ENCODE measurements at regions not wholly inside any gene's neighbourhood (a gene's known extent, or its start where the extent isn't known, plus 50 kb on each side); places are given as distances from the start of the nearest gene placed in this dataset.

- TF ChIP-seq CTCF (IDR thresholded peaks at IDR 0.05; ENCODE audit: borderline replicate concordance, extremely low read depth, low read length, poor library complexity, severe bottlenecking): no peak
- no peak for TF ChIP-seq EZH2 (IDR thresholded peaks at IDR 0.05; ENCODE audit: borderline replicate concordance, low read depth, low read length, severe bottlenecking)
These were observed 641.5 kb downstream of the FAT4 start for GRCh38 chr4:125956276-125956675.
